ENCODE measurements at regions not wholly inside any gene's neighbourhood (a gene's known extent, or its start where the extent isn't known, plus 50 kb on each side); places are given as distances from the start of the nearest gene placed in this dataset.

GRCh38 chr14:56964895-56965294 is 154.6 kb upstream of the OTX2 start:
- ChIA-PET POLR2A (no interaction called here), CTCF (ENCODE audit: low intra/inter-chr PET ratio, low total read pairs) (no interaction called here)
- FAIRE-seq, result no peak
- Histone ChIP-seq H2AFZ (ENCODE audit: low read length) (no peak overlapping the region), H3K27ac (ENCODE audit: extremely low read length, insufficient read depth, low read length) (no peak overlapping the region), H3K4me2 (ENCODE audit: low read depth, low read length) (no peak overlapping the region), H3K9me3 (ENCODE audit: low read length) (no peaks in the 10 kb centered on the region), H3K79me2 (ENCODE audit: insufficient read depth, low read length) (no peaks in the 10 kb centered on the region), H4K20me1 (ENCODE audit: insufficient read depth, low read length) (no peaks in the 10 kb centered on the region), H3K36me3 (replicated peaks in 1 of 2; ENCODE audit: control insufficient read depth in 1 of 2, insufficient read depth in 2 of 2, low read length in 2 of 2) (no peaks in the 10 kb centered on the region), H3K27me3 (ENCODE audit: control insufficient read depth in 1 of 2, insufficient read depth in 2 of 2, low read length in 2 of 2) (no peaks in the 10 kb centered on the region; a peak in 1 of 5 replicates), H3K4me3 (replicated peaks in 1 of 3; ENCODE audit: insufficient read depth in 1 of 3, low read depth in 2 of 3, low read length in 3 of 3) (no peak overlapping the region), H3K9ac (ENCODE audit: insufficient read depth, low read depth, low read length) (no peak overlapping the region), H3K4me1 (ENCODE audit: insufficient read depth, low read length) (no peaks in the 10 kb centered on the region)
- TF ChIP-seq ZFP62 (CRISPR knock-in tag; IDR thresholded peaks at IDR 0.05) (no peak), ZNF510 (CRISPR knock-in tag; IDR thresholded peaks at IDR 0.05; ENCODE audit: low read depth) (no peak), BHLHE40 (IDR thresholded peaks at IDR 0.05; ENCODE audit: low read length) (no peak)
- no TSS peak for BruUV-seq (replicated peaks)
- whole genome bisulfite sequencing (ENCODE audit: low lambda C conversion rate), result 4% methylated on average over 5 of the region's 5 CpGs
- no peak for ATAC-seq
- no peak for DNase-seq (ENCODE audit: low spot score)
- intact Hi-C loops (cut with micrococcal nuclease; ENCODE audit: unreplicated experiment) (no loop called here), in situ Hi-C loops (cut with HindIII; ENCODE audit: extremely low pct_ligation_motif_present, low pct_unique_long_range_greater_than_20kb) (no loop called here)

GRCh38 chr14:56963381-56963780 is 153.1 kb upstream of the OTX2 start:
- TF ChIP-seq HOXA9 (CRISPR knock-in tag; IDR thresholded peaks at IDR 0.05; ENCODE audit: borderline replicate concordance) (no peak), AFF4 (CRISPR knock-in tag; IDR thresholded peaks at IDR 0.05) (no peak), SNAPC4 (CRISPR knock-in tag; IDR thresholded peaks at IDR 0.05) (no peak)

More at GRCh38 chr14:56963381-56963780, 153.1 kb upstream of the OTX2 start:
- FAIRE-seq (no peak), ATAC-seq (no peak), DNase-seq (ENCODE audit: low spot score) (no peak)
- H3K4me3 ChIP-seq (replicated peaks in 1 of 3; ENCODE audit: insufficient read depth in 1 of 3, low read depth in 2 of 3, low read length in 3 of 3), result no peak overlapping the region
- H2AFZ ChIP-seq (ENCODE audit: low read length), result no peak overlapping the region
- CTCF ChIA-PET (ENCODE audit: low intra/inter-chr PET ratio, low total read pairs), result no interaction called here
- no peaks in the 10 kb centered on the region for H3K36me3 ChIP-seq (replicated peaks in 1 of 2; ENCODE audit: control insufficient read depth in 1 of 2, insufficient read depth in 2 of 2, low read length in 2 of 2)
- H3K9ac ChIP-seq (ENCODE audit: insufficient read depth, low read depth, low read length), result no peak overlapping the region
- H3K4me2 ChIP-seq (ENCODE audit: low read depth, low read length), result no peak overlapping the region
- in situ Hi-C loops (cut with HindIII; ENCODE audit: extremely low pct_ligation_motif_present, low pct_unique_long_range_greater_than_20kb), result no loop called here
- WGBS (ENCODE audit: low lambda C conversion rate), result 4% methylated on average over 6 of the region's 6 CpGs
- no peaks in the 10 kb centered on the region; a peak in 1 of 5 replicates for H3K27me3 ChIP-seq (ENCODE audit: control insufficient read depth in 1 of 2, insufficient read depth in 2 of 2, low read length in 2 of 2)
- H3K4me1 ChIP-seq (ENCODE audit: insufficient read depth, low read length), result no peaks in the 10 kb centered on the region
- H3K9me3 ChIP-seq (ENCODE audit: low read length), result no peaks in the 10 kb centered on the region
- no peak overlapping the region for H3K27ac ChIP-seq (ENCODE audit: extremely low read length, insufficient read depth, low read length)
- POLR2A ChIA-PET, result no interaction called here
- H4K20me1 ChIP-seq (ENCODE audit: insufficient read depth, low read length), result no peaks in the 10 kb centered on the region
- intact Hi-C loops (cut with micrococcal nuclease; ENCODE audit: unreplicated experiment), result no loop called here
- H3K79me2 ChIP-seq (ENCODE audit: insufficient read depth, low read length), result no peaks in the 10 kb centered on the region
- no TSS peak for BruUV-seq (replicated peaks)

All from HepG2 (cell line).